Ovary (tissue), 3 donors: ENCODE measurements at regions not wholly inside any gene's neighbourhood (a gene's known extent, or its start where the extent isn't known, plus 50 kb on each side); places are given as distances from the start of the nearest gene placed in this dataset.

Experiments used
- POLR2A ChIP-seq: fragments of 450-650 bp; IDR thresholded peaks from one replicate; pipeline ENCODE4 v1.6.1; 2017; ENCODE audit warnings: antibody characterized with exemption, mild to moderate bottlenecking, moderate library complexity
- TF ChIP-seq, protein P1 (sequence below), 3 donors: fragments of 450-650 bp in 2 of 3; fragments of 200-600 bp in 1 of 3; IDR thresholded peaks; one replicate each; pipeline versions ENCODE4 v1.5.1 to v1.8.0; 2016 to 2022; ENCODE audit warnings: antibody characterized with exemption in 3 of 3, mild to moderate bottlenecking in 1 of 3
- donor health status: DM: no; HTN: no; CAD: no.

DNA sequence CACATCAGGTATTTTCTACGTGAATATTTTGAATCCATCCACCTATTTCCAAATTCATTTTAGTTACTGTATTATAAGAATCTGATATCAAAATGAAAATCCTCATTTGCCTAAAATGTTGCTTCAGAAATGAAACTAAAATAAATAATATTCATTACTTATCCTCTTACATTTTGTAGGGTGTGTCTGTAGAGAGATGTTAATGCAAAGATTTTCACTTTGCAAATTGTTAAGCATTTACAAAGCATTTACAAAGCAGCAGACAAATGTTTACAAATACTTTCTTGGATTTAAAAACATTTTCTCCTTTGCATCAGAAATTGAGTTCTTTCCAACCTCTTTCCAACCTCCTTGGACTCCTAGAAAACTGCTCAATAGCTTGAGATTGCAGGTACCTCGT, 360.0 kb upstream of the DCN start:
- TF ChIP-seq POLR2A = no peak
- TF ChIP-seq, protein P1, sequence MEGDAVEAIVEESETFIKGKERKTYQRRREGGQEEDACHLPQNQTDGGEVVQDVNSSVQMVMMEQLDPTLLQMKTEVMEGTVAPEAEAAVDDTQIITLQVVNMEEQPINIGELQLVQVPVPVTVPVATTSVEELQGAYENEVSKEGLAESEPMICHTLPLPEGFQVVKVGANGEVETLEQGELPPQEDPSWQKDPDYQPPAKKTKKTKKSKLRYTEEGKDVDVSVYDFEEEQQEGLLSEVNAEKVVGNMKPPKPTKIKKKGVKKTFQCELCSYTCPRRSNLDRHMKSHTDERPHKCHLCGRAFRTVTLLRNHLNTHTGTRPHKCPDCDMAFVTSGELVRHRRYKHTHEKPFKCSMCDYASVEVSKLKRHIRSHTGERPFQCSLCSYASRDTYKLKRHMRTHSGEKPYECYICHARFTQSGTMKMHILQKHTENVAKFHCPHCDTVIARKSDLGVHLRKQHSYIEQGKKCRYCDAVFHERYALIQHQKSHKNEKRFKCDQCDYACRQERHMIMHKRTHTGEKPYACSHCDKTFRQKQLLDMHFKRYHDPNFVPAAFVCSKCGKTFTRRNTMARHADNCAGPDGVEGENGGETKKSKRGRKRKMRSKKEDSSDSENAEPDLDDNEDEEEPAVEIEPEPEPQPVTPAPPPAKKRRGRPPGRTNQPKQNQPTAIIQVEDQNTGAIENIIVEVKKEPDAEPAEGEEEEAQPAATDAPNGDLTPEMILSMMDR (IDR thresholded peaks at IDR 0.05) = no peak
